Keratinocyte (primary cell): ENCODE measurements at regions not wholly inside any gene's neighbourhood (a gene's known extent, or its start where the extent isn't known, plus 50 kb on each side); places are given as distances from the start of the nearest gene placed in this dataset.

Source experiments
- DNase-seq: peaks from one replicate; pipeline ENCODE4 v3.0.0-alpha.2; 2011; ENCODE audit warnings: low read depth, missing footprints, low spot score
- FAIRE-seq: peaks from 2 replicates; lab custom pipeline; 2011; peaks lifted over from hg19 to GRCh38; lab: Jason Lieb, UNC
- H2AFZ ChIP-seq: 2 replicates; pipeline ENCODE4 v1.6.0; 2012; ENCODE audit warnings: low read length, control low read depth, inconsistent platforms; ENCODE audit not compliant: control insufficient read depth
- H3K27ac ChIP-seq: 2 replicates; pipeline ENCODE4 v1.5.1; 2011; ENCODE audit warnings: low read length; ENCODE audit not compliant: control insufficient read depth, insufficient read depth
- H3K27me3 ChIP-seq: 3 replicates; pipeline ENCODE4 v1.6.0; 2011; ENCODE audit warnings: low read length; ENCODE audit not compliant: control insufficient read depth, insufficient read depth; ENCODE audit errors: extremely low read depth
- H3K36me3 ChIP-seq, 2 experiments: 2 replicates in 1 of 2; 3 replicates in 1 of 2; pipeline ENCODE4 v1.5.1; 2011; ENCODE audit warnings: low read length in 2 of 2, mild to moderate bottlenecking in 1 of 2; ENCODE audit not compliant: control insufficient read depth in 2 of 2, insufficient read depth in 2 of 2; ENCODE audit errors: extremely low read depth in 1 of 2
- H3K4me1 ChIP-seq: 3 replicates; pipeline ENCODE4 v1.5.1; 2011; ENCODE audit warnings: low read length; ENCODE audit not compliant: control insufficient read depth, insufficient read depth; ENCODE audit errors: extremely low read depth
- H3K4me2 ChIP-seq: 3 replicates; pipeline ENCODE4 v1.6.0; 2011; ENCODE audit warnings: low read depth, low read length; ENCODE audit not compliant: control insufficient read depth, insufficient read depth; ENCODE audit errors: extremely low read depth
- H3K4me3 ChIP-seq, 3 experiments: fragments of 200-600 bp in 1 of 3; sonication (generic) in 1 of 3; 2 replicates in 2 of 3; 3 replicates in 1 of 3; pipeline ENCODE4 v1.5.1; 2011 to 2016; ENCODE audit warnings: low read length in 3 of 3, mild to moderate bottlenecking in 3 of 3, control low read depth in 2 of 3, inconsistent platforms in 1 of 3, low read depth in 1 of 3, mixed read lengths in 1 of 3, mixed run types in 1 of 3, moderate library complexity in 1 of 3; ENCODE audit not compliant: control insufficient read depth in 2 of 3, insufficient read depth in 2 of 3; ENCODE audit errors: extremely low read depth in 1 of 3
- H3K79me2 ChIP-seq: 2 replicates; pipeline ENCODE4 v1.6.0; 2012; ENCODE audit warnings: low read length; ENCODE audit not compliant: control insufficient read depth, insufficient read depth
- H3K9ac ChIP-seq: 3 replicates; pipeline ENCODE4 v1.6.0; 2011; ENCODE audit warnings: low read length; ENCODE audit not compliant: control insufficient read depth, insufficient read depth; ENCODE audit errors: extremely low read depth
- H3K9me1 ChIP-seq: 3 replicates; pipeline ENCODE4 v1.6.0; 2011; ENCODE audit warnings: low read length; ENCODE audit not compliant: control insufficient read depth, insufficient read depth; ENCODE audit errors: extremely low read depth
- H3K9me3 ChIP-seq: 2 replicates; pipeline ENCODE4 v1.5.1; 2012; ENCODE audit warnings: low read depth, low read length; ENCODE audit not compliant: control insufficient read depth
- H4K20me1 ChIP-seq: 3 replicates; pipeline ENCODE4 v1.6.0; 2011; ENCODE audit warnings: low read length; ENCODE audit not compliant: control insufficient read depth, insufficient read depth; ENCODE audit errors: extremely low read depth
- EZH2 ChIP-seq: IDR thresholded peaks from one replicate; pipeline ENCODE4 v1.6.1; 2012; ENCODE audit warnings: inconsistent platforms, mild to moderate bottlenecking, low read length, moderate library complexity
- dilution Hi-C: fragments of 300-500 bp; cut with MboI; formaldehyde crosslinking; loops from one replicate; pipeline ENCODE4 v1.7.0; 2020; ENCODE audit warnings: low sequenced_read_pairs; ENCODE audit not compliant: extremely low pct_ligation_motif_present
- TF ChIP-seq, protein P1 (sequence below), 3 experiments: IDR thresholded peaks in 1 of 3; conservative IDR thresholded peaks in 1 of 3; optimal IDR thresholded peaks in 1 of 3; 2 replicates in 2 of 3; 3 replicates in 1 of 3; pipeline versions ENCODE3 to v1.5.1; 2011; ENCODE audit warnings: low read length in 3 of 3, mild to moderate bottlenecking in 3 of 3, moderate library complexity in 2 of 3, control low read depth in 1 of 3, inconsistent platforms in 1 of 3; ENCODE audit not compliant: insufficient read depth in 2 of 3; ENCODE audit errors: extremely low read depth in 1 of 3

DNA sequence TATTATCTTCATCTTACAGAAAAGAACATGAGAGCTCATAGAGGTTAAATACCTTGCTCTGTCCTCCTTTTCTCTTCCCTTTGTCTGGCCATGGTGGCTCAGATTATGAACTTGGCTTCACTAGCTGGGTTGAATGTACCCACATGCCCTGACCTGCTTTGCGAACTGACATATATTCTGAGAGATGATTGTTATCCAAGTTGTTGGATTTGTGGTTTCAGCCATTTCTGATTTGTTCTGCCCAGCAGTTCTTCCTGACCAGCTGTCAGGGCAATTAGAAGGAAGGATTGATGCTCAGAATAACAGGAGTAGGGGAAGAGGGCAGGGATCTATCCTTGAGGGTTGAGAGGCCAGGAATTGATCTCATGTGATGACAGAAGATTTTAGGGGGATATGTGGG is 236.8 kb upstream of the FAM98A start:
- Histone ChIP-seq H3K9me3 (peaks cover 2% of the 10 kb centered on the region), H3K36me3 (no peaks in the 10 kb centered on the region)
- dilution Hi-C loops = no loop called here

DNA sequence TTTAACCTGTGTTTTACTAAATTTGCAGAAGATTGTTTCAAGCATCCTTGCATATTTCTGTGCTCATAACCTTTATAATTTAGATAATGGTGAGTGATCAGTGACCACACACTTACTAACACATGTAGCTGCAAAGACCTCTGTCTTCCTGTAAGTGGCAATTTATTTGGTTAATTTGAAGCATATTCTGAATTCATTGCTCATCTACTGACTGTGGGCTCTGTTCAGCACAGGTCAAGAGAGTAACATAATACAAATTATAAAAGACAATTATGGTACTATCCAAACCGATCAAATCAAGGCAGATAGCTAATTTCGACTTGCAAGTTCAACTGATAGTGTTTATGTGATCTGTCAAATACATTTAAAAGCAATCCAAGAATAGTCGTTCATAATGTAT is 223.9 kb upstream of the FAM98A start:
- Histone ChIP-seq H4K20me1 (no peaks in the 10 kb centered on the region), H3K9me3 (peaks cover 3% of the 10 kb centered on the region), H2AFZ (no peak overlapping the region), H3K9ac (no peak overlapping the region), H3K79me2 (no peaks in the 10 kb centered on the region), H3K4me3 (no peak overlapping the region), H3K4me1 (no peaks in the 10 kb centered on the region), H3K4me2 (no peak overlapping the region), H3K27me3 (no peaks in the 10 kb centered on the region), H3K36me3 (no peaks in the 10 kb centered on the region), H3K27ac (no peak overlapping the region), H3K9me1 (no peaks in the 10 kb centered on the region)
- no peak for DNase-seq
- dilution Hi-C loops = no loop called here
- TF ChIP-seq, protein P1, sequence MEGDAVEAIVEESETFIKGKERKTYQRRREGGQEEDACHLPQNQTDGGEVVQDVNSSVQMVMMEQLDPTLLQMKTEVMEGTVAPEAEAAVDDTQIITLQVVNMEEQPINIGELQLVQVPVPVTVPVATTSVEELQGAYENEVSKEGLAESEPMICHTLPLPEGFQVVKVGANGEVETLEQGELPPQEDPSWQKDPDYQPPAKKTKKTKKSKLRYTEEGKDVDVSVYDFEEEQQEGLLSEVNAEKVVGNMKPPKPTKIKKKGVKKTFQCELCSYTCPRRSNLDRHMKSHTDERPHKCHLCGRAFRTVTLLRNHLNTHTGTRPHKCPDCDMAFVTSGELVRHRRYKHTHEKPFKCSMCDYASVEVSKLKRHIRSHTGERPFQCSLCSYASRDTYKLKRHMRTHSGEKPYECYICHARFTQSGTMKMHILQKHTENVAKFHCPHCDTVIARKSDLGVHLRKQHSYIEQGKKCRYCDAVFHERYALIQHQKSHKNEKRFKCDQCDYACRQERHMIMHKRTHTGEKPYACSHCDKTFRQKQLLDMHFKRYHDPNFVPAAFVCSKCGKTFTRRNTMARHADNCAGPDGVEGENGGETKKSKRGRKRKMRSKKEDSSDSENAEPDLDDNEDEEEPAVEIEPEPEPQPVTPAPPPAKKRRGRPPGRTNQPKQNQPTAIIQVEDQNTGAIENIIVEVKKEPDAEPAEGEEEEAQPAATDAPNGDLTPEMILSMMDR (optimal IDR thresholded peaks at IDR 0.05 in 1 of 3, IDR thresholded peaks at IDR 0.05 in 1 of 3, conservative IDR thresholded peaks at IDR 0.05 in 1 of 3; ENCODE audit: extremely low read depth in 1 of 3, insufficient read depth in 2 of 3, low read length in 3 of 3) = no peak
- no peak for TF ChIP-seq EZH2
- no peak for FAIRE-seq

More for the DNA sequence above, 236.8 kb upstream of the FAM98A start:
- no peaks in the 10 kb centered on the region for H3K9me1 ChIP-seq
- H3K4me1 ChIP-seq = no peaks in the 10 kb centered on the region
- no peaks in the 10 kb centered on the region for H3K27me3 ChIP-seq
- H3K4me3 ChIP-seq = no peak overlapping the region
- H3K9ac ChIP-seq = no peak overlapping the region
- no peaks in the 10 kb centered on the region for H4K20me1 ChIP-seq
- no peak for TF ChIP-seq EZH2
- TF ChIP-seq, protein P1 (optimal IDR thresholded peaks at IDR 0.05 in 1 of 3, IDR thresholded peaks at IDR 0.05 in 1 of 3, conservative IDR thresholded peaks at IDR 0.05 in 1 of 3; ENCODE audit: extremely low read depth in 1 of 3, insufficient read depth in 2 of 3, low read length in 3 of 3) = no peak
- no peak for FAIRE-seq
- DNase-seq = no peak
- H2AFZ ChIP-seq = no peak overlapping the region
- H3K27ac ChIP-seq = no peak overlapping the region
- H3K4me2 ChIP-seq = no peak overlapping the region
- H3K79me2 ChIP-seq = no peaks in the 10 kb centered on the region
